Endothelial cell of umbilical vein (primary cell): ENCODE measurements at regions not wholly inside any gene's neighbourhood (a gene's known extent, or its start where the extent isn't known, plus 50 kb on each side); places are given as distances from the start of the nearest gene placed in this dataset.

ENCODE experiments used
- BruUV-seq: library from RNA; stranded (reverse); fragments of 400-500 nt; replicated peaks from 2 replicates; lab custom pipeline; 2021; lab: Mats Ljungman, UMichigan
- CTCF ChIA-PET: fragments of 300-600, 350-600 bp; sonication (Branson Sonifier 250); formaldehyde crosslinking; loops from one replicate; lab custom pipeline; 2021; ENCODE audit warnings: antibody characterized with exemption, inconsistent platforms; lab: Charles Lee
- POLR2A ChIA-PET: fragments of 300-600, 350-600 bp; sonication (Branson Sonifier 250); formaldehyde crosslinking; loops from one replicate; lab custom pipeline; 2021; ENCODE audit warnings: antibody characterized with exemption, inconsistent platforms; lab: Charles Lee
- DNase-seq: peaks from one replicate; pipeline ENCODE4 v3.0.0-alpha.2; 2011; ENCODE audit warnings: low read depth, low spot score
- FAIRE-seq: peaks from 2 replicates; lab custom pipeline; 2011; peaks lifted over from hg19 to GRCh38; lab: Jason Lieb, UNC
- H2AFZ ChIP-seq: 2 replicates; pipeline ENCODE4 v1.6.0; 2012; ENCODE audit warnings: low read depth, low read length, control low read depth, inconsistent platforms
- H3K27ac ChIP-seq: 2 replicates; pipeline ENCODE4 v1.5.1; 2011; ENCODE audit warnings: low read depth, mild to moderate bottlenecking, control low read depth, low read length, moderate library complexity; ENCODE audit not compliant: insufficient read depth
- H3K27me3 ChIP-seq, 2 experiments: 2 replicates each; pipeline versions ENCODE4 v1.6.0 to v1.6.1; 2011; ENCODE audit warnings: low read length in 2 of 2, mixed read lengths in 1 of 2; ENCODE audit not compliant: control insufficient read depth in 2 of 2, insufficient read depth in 2 of 2
- H3K36me3 ChIP-seq, 2 experiments: 2 replicates in 1 of 2; 3 replicates in 1 of 2; pipeline ENCODE4 v1.5.1; 2011; ENCODE audit warnings: low read length in 2 of 2, mild to moderate bottlenecking in 1 of 2, moderate library complexity in 1 of 2; ENCODE audit not compliant: control insufficient read depth in 2 of 2, insufficient read depth in 2 of 2; ENCODE audit errors: extremely low read depth in 1 of 2
- H3K4me1 ChIP-seq: 3 replicates; pipeline ENCODE4 v1.5.1; 2011; ENCODE audit warnings: mild to moderate bottlenecking, low read length; ENCODE audit not compliant: control insufficient read depth, insufficient read depth; ENCODE audit errors: extremely low read depth
- H3K4me2 ChIP-seq: 2 replicates; pipeline ENCODE4 v1.6.1; 2011; ENCODE audit warnings: low read length, control low read depth, mixed read lengths; ENCODE audit not compliant: insufficient read depth
- H3K4me3 ChIP-seq, 3 experiments: fragments of 200-600 bp in 1 of 3; sonication (generic), shearing (Covaris generic) in 1 of 3; replicated peaks in 1 of 3; 2 replicates each; pipeline ENCODE4 v1.5.1; 2011 to 2016; ENCODE audit warnings: control low read depth in 3 of 3, low read length in 3 of 3, mild to moderate bottlenecking in 2 of 3, inconsistent platforms in 1 of 3, low read depth in 1 of 3, moderate library complexity in 1 of 3; ENCODE audit not compliant: insufficient read depth in 1 of 3
- H3K79me2 ChIP-seq: 2 replicates; pipeline ENCODE4 v1.6.0; 2012; ENCODE audit warnings: low read length, inconsistent platforms; ENCODE audit not compliant: control insufficient read depth, insufficient read depth
- H3K9ac ChIP-seq: replicated peaks from 2 replicates; pipeline ENCODE3; 2011; ENCODE audit warnings: low read length, control low read depth; ENCODE audit not compliant: insufficient read depth; ENCODE audit errors: extremely low read depth
- H3K9me1 ChIP-seq: replicated peaks from 3 replicates; pipeline ENCODE4 v1.6.0; 2011; ENCODE audit warnings: mild to moderate bottlenecking, low read length; ENCODE audit not compliant: control insufficient read depth, insufficient read depth; ENCODE audit errors: extremely low read depth
- H3K9me3 ChIP-seq: replicated peaks from 2 replicates; pipeline ENCODE4 v1.5.1; 2012; ENCODE audit warnings: low read length, inconsistent platforms; ENCODE audit not compliant: control insufficient read depth, insufficient read depth
- H4K20me1 ChIP-seq: replicated peaks from 2 replicates; pipeline ENCODE3; 2011; ENCODE audit warnings: mild to moderate bottlenecking, low read length; ENCODE audit not compliant: control insufficient read depth, insufficient read depth; ENCODE audit errors: extremely low read depth
- CTCF ChIP-seq, 2 donors: IDR thresholded peaks; 1 replicate in 1 of 2; 2 replicates in 1 of 2; pipeline ENCODE4 v1.5.1; 2011; ENCODE audit warnings: low read length in 2 of 2, mild to moderate bottlenecking in 2 of 2, moderate library complexity in 2 of 2, control low read depth in 1 of 2, inconsistent platforms in 1 of 2, low read depth in 1 of 2; ENCODE audit not compliant: insufficient read depth in 1 of 2; ENCODE audit errors: extremely low read depth in 1 of 2
- EZH2 ChIP-seq: IDR thresholded peaks from 2 replicates; pipeline ENCODE4 v1.6.1; 2012; ENCODE audit warnings: borderline replicate concordance, low read depth, mild to moderate bottlenecking, moderate library complexity, low read length, inconsistent platforms; ENCODE audit not compliant: severe bottlenecking
- FOS ChIP-seq: IDR thresholded peaks from 2 replicates; pipeline ENCODE4 v1.6.1; 2011; ENCODE audit warnings: mild to moderate bottlenecking, low read length, moderate library complexity, borderline replicate concordance; ENCODE audit not compliant: insufficient read depth
- GATA2 ChIP-seq: IDR thresholded peaks from 2 replicates; pipeline ENCODE4 v1.7.0; 2011; ENCODE audit warnings: low read depth, mild to moderate bottlenecking, moderate library complexity, mixed read lengths, low read length; ENCODE audit not compliant: insufficient read length, insufficient read depth
- JUN ChIP-seq: IDR thresholded peaks from 2 replicates; pipeline ENCODE4 v1.6.1; 2011; ENCODE audit warnings: borderline replicate concordance, low read depth; ENCODE audit not compliant: insufficient read length, insufficient read depth
- MAX ChIP-seq: IDR thresholded peaks from 2 replicates; pipeline ENCODE4 v1.6.1; 2011; ENCODE audit not compliant: insufficient read depth, insufficient read length
- MYC ChIP-seq: IDR thresholded peaks from one replicate; pipeline ENCODE4 v1.6.1; 2011; ENCODE audit warnings: mild to moderate bottlenecking, low read depth, low read length
- POLR2A ChIP-seq: IDR thresholded peaks from 2 replicates; pipeline ENCODE4 v1.6.1; 2012; ENCODE audit warnings: low read depth, mild to moderate bottlenecking, control low read depth, low read length
- POLR2AphosphoS5 ChIP-seq: IDR thresholded peaks from 2 replicates; pipeline ENCODE4 v1.6.1; 2012; ENCODE audit warnings: low read depth, mild to moderate bottlenecking, control low read depth, low read length, moderate library complexity; ENCODE audit not compliant: insufficient read depth
- dilution Hi-C: fragments of 300-500 bp; cut with MboI; formaldehyde crosslinking; loops from one replicate; pipeline ENCODE4 v1.15.0; 2019; ENCODE audit warnings: low sequenced_read_pairs; ENCODE audit not compliant: extremely low pct_ligation_motif_present
- intact Hi-C: fragments of 100-400 bp; cut with micrococcal nuclease; formaldehyde crosslinking; loops from one replicate; pipeline ENCODE4 v1.10.0; 2022

GRCh38 chr2:204131621-204132020 is 195.1 kb downstream of the ICOS start:
- CTCF ChIA-PET, result interaction anchor here (1.1 kb wide), 1 partner anchor 13 kb away, joined by 4 read pairs; no protein-coding TSS in a partner anchor

More at GRCh38 chr2:204131621-204132020, 195.1 kb downstream of the ICOS start:
- BruUV-seq, result no TSS peak
- Histone ChIP-seq H3K9me3 (no peaks in the 10 kb centered on the region), H3K27me3 (peaks cover 2 to 9% of the 10 kb centered on the region in 2 experiments), H3K9me1 (no peaks in the 10 kb centered on the region), H3K27ac (no peak overlapping the region), H3K4me2 (no peak overlapping the region), H3K9ac (no peak overlapping the region), H2AFZ (no peak overlapping the region), H3K4me3 (no peak overlapping the region), H3K4me1 (no peaks in the 10 kb centered on the region), H3K79me2 (no peaks in the 10 kb centered on the region), H3K36me3 (no peaks in the 10 kb centered on the region), H4K20me1 (no peaks in the 10 kb centered on the region)
- dilution Hi-C loops (no loop called here), intact Hi-C loops (no loop called here)
- POLR2A ChIA-PET, result no interaction called here
- no peak for DNase-seq
- TF ChIP-seq POLR2AphosphoS5, result no peak
- no peak for TF ChIP-seq EZH2
- no peak for TF ChIP-seq MYC
- no peak for TF ChIP-seq GATA2
- TF ChIP-seq CTCF (IDR thresholded peaks at IDR 0.05; ENCODE audit: extremely low read depth in 1 of 2, insufficient read depth in 1 of 2, low read depth in 1 of 2, low read length in 2 of 2), result no peak
- no peak for TF ChIP-seq MAX
- TF ChIP-seq POLR2A, result no peak
- TF ChIP-seq JUN, result no peak
- no peak for TF ChIP-seq FOS
- FAIRE-seq, result no peak
